Muscle of leg (tissue), 3 donors: ENCODE measurements at regions not wholly inside any gene's neighbourhood (a gene's known extent, or its start where the extent isn't known, plus 50 kb on each side); places are given as distances from the start of the nearest gene placed in this dataset.

Experiments
- DNase-seq: peaks from one replicate; pipeline ENCODE4 v3.0.0; 2013
- H3K27ac ChIP-seq: one replicate; pipeline ENCODE4 v1.5.1; 2013; ENCODE audit warnings: mild to moderate bottlenecking, low read length, control low read depth
- H3K27me3 ChIP-seq: one replicate; pipeline ENCODE4 v1.6.1; 2013; ENCODE audit warnings: low read length; ENCODE audit not compliant: control insufficient read depth, insufficient read depth
- H3K36me3 ChIP-seq: one replicate; pipeline ENCODE4 v1.6.1; 2013; ENCODE audit warnings: low read length; ENCODE audit not compliant: control insufficient read depth, insufficient read depth
- H3K4me1 ChIP-seq: one replicate; pipeline ENCODE4 v1.6.1; 2013; ENCODE audit warnings: low read length; ENCODE audit not compliant: control insufficient read depth, insufficient read depth
- H3K4me3 ChIP-seq: one replicate; pipeline ENCODE4 v1.5.1; 2013; ENCODE audit warnings: low read length, control low read depth
- H3K9me3 ChIP-seq: replicated peaks from 2 replicates; pipeline ENCODE4 v1.6.1; 2013; ENCODE audit warnings: low read depth, low read length; ENCODE audit not compliant: control insufficient read depth
- WGBS: methylation state at CpG from one replicate; pipeline ENCODE4 v1.1.5; 2013; ENCODE audit warnings: missing lambda C conversion rate; ENCODE audit not compliant: insufficient coverage; 5-methylcytosine and 5-hydroxymethylcytosine counted together

DNA sequence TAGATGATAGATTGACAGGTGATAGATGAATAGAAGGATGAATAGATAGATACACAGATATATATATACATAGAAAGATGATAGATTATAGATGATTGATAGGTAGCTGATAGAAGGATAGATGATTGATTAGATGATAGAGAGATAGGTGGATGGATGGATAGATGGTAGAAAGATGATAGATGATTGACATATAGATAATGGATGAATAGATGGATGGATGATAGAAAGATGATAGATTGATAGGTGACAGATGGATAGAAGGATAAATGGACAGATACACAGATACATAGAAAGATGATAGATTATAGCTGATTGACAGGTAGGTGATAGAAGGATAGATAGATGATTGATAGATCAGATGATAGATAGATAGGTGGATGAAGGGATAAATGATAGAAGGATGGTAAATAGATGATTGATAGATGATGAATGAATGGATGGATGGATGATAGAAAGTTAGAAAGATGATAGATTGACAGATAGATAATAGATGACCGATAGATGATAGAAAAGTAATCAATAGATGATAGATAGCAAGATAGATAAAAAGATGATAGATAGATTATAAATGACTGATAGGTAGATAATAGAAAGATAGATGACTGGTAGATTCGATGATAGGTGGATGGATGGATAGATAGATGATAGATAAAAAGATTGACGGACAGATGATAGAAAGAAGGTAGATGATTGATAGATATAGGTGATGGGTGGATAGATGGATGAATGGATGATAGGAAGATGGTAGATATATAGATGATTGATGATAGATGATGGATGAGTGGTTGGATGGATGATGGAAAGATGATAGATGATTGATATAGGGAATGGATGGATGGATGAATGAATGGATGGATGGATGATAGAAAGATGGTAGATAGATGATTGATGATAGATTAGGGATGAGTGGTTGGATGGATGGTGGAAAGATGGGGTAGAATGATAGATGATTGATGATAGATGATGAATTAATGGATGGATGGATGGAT, 80.4 kb downstream of the MICALL2 start:
- 93% methylated on average over 3 of the region's 3 CpGs for WGBS
- no peak for DNase-seq
- H3K27me3 ChIP-seq, result peaks cover 58% of the 10 kb centered on the region
- H3K27ac ChIP-seq, result no peak overlapping the region
- no peaks in the 10 kb centered on the region for H3K36me3 ChIP-seq
- H3K4me3 ChIP-seq, result no peak overlapping the region
- H3K4me1 ChIP-seq, result no peaks in the 10 kb centered on the region
- no peaks in the 10 kb centered on the region for H3K9me3 ChIP-seq

DNA sequence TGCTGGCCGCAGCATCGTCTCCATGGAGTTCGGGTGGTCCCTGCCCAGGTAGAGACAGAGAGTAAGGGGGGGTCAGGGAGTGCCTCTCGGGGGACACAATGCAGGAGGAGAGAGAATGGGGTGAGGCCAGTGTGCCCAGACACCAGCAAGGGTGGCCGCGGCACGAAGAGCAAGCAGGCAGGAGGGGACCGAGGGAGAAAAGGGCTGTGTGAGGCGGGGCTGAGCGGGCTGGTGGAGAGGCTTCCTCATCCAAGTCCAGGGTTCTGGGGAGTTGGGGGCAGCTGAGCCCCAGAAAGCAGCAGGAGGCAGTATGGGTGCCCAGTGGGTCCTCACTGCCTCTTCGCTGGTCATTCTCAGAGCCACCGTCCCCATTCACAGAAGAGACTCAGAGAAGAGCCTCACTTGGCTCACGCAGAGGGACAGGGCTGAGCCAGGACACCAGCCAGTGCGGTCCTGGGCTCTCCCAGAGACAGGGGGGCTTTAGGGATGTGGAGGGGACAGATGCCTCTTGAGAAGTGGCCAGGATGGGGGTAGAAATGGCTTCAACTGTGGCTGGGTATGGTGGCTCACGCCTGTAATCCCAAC, 78.9 kb downstream of the MICALL2 start:
- H3K36me3 ChIP-seq, result no peaks in the 10 kb centered on the region
- 72% methylated on average over 12 of the region's 15 CpGs for WGBS

DNA sequence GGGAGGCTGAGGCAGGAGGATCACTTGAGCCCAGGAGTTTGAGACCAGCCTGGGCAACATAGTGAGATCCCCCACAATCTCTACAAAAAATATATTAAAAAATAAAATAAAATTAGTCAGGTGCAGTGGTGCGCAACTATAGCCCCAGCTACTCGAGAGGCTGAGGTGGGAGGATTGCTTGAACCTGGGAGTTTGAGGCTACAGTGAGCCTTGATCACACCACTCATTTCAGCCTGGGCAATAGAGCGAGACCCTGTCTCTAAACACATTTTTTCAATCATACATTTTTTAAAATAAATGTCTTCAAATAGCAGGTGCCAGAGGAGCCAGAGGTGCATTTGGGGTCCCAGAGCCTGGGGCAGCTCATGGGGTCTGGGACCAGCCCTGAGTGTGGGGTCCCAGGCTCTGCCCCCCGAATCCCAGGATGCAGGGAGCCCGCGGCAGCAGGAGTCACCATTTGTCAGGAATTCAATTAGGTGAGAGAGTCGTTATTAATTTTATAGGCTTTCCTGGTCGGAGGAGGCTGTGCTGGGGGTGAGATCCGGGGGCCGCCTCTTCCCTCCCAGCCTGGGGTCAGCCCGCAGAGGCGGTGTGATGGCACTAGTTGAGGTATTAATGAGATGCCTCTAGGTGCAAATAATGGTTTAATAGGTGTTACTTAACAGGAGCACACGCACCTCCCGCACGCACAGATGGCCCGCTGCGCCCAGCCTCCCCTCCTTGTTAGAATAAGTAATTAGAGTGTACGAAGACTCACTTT, 78.3 kb downstream of the MICALL2 start:
- Histone ChIP-seq H3K4me1 (no peaks in the 10 kb centered on the region), H3K9me3 (no peaks in the 10 kb centered on the region), H3K27me3 (peaks cover 68% of the 10 kb centered on the region), H3K27ac (no peak overlapping the region), H3K36me3 (no peaks in the 10 kb centered on the region), H3K4me3 (no peak overlapping the region)
- no peak for DNase-seq
- 80% methylated on average over 1 of the region's 18 CpGs for WGBS

More for the DNA sequence above, 78.9 kb downstream of the MICALL2 start:
- Histone ChIP-seq H3K27ac (no peak overlapping the region), H3K4me1 (no peaks in the 10 kb centered on the region), H3K4me3 (no peak overlapping the region), H3K9me3 (no peaks in the 10 kb centered on the region), H3K27me3 (peaks cover 64% of the 10 kb centered on the region)
- DNase-seq, result no peak

DNA sequence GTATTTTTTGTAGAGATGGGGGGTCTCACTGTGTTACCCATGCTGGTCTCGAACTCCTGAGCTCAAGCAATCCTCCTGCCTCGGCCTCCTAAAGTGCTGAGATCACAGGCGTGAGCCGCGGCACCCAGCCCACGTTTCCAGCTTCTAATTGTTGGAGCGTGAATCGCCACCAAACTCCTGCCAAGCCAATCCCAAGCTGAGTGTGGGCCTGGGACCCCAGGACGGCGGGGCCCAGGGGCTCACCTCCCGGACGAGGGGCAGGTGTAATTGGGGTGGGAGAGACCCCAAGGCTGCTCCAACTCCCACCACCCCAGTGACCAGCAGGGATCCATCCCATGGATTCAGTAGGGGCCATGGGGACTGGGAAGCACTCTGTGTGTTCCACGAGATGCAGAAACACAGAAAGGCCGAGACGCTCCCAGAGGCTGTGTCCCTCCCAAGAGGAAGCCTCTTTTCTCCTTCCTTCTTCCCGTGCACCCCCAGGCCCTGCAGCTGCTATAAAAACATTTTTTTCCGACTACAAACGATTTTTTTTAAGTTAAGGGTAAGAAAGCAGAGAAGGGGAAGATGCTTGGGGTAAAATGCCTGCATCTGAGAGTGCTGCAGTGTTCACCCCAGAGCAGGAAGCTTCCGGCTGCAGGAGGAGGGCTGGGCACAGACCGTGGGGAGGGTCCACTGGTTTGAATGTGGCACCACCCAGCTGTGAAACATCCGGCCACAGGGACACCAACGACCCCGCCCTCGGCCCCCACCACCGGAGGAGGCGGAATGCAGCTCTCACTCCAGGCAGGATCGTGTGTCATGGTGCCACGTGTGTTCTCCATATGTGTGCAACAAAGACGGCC, 76.5 kb downstream of the MICALL2 start:
- DNase-seq, result no peak
- no peak overlapping the region for H3K27ac ChIP-seq
- no peaks in the 10 kb centered on the region for H3K4me1 ChIP-seq
- H3K9me3 ChIP-seq, result no peaks in the 10 kb centered on the region
- no peak overlapping the region for H3K4me3 ChIP-seq
- H3K36me3 ChIP-seq, result no peaks in the 10 kb centered on the region
- H3K27me3 ChIP-seq, result peaks cover 68% of the 10 kb centered on the region
- WGBS, result 63% methylated on average over 21 of the region's 29 CpGs

GRCh38 chr7:1383398-1384112, 75.7 kb downstream of the MICALL2 start:
- Histone ChIP-seq H3K4me1 (no peaks in the 10 kb centered on the region), H3K27ac (no peak overlapping the region), H3K9me3 (no peaks in the 10 kb centered on the region), H3K36me3 (no peaks in the 10 kb centered on the region), H3K27me3 (peaks cover 75% of the 10 kb centered on the region), H3K4me3 (no peak overlapping the region)
- WGBS, result 81% methylated on average over 28 of the region's 30 CpGs
- no peak for DNase-seq

- H3K9me3 ChIP-seq, result no peaks in the 10 kb centered on the region
- WGBS, result 80% methylated on average over 21 of the region's 21 CpGs
- H3K27me3 ChIP-seq, result peaks cover 81% of the 10 kb centered on the region
- no peak for DNase-seq
- no peak overlapping the region for H3K4me3 ChIP-seq
- no peak overlapping the region for H3K27ac ChIP-seq
- H3K4me1 ChIP-seq, result no peaks in the 10 kb centered on the region
- H3K36me3 ChIP-seq, result no peaks in the 10 kb centered on the region
These were observed 75.2 kb downstream of the MICALL2 start for GRCh38 chr7:1384113-1384415.
